ENCODE measurements at regions not wholly inside any gene's neighbourhood (a gene's known extent, or its start where the extent isn't known, plus 50 kb on each side); places are given as distances from the start of the nearest gene placed in this dataset.

DNA sequence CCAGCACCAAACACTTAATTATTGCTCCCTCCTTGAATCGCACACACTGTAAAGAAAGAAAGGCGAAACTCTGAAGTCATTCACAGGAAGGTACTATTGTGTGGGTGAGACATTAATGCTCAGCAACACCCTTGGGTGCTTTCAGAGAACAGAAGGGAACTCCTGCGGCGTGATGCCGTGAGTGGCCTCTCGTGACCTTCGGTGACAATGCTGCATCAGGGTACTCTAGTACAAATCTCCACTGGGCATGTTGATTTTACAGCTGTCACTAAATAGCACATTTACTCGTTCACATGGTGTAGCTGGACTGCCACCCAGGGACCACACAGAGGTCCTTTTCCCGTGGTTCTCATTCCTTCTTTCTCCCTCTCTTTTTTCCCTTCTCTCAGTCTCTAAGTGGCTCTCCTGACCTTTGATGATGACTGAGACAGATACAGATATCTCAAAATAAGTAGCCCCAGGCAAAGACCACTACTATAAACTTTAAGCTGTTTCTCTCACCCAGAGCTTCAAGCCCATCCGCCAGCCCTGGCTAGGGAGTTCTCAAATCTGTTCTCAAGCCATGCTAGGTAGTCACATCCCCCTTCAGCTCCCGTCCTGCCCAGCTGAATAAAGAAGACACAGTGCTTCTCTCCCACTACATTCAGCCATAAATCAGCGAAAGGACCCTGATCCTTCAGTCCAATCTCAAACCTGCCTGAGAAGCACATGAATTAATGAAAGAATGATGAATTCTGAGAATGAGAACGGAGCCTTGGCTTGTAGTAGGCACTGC is 223.4 kb upstream of the FMN2 start:
- TF ChIP-seq, protein P1, sequence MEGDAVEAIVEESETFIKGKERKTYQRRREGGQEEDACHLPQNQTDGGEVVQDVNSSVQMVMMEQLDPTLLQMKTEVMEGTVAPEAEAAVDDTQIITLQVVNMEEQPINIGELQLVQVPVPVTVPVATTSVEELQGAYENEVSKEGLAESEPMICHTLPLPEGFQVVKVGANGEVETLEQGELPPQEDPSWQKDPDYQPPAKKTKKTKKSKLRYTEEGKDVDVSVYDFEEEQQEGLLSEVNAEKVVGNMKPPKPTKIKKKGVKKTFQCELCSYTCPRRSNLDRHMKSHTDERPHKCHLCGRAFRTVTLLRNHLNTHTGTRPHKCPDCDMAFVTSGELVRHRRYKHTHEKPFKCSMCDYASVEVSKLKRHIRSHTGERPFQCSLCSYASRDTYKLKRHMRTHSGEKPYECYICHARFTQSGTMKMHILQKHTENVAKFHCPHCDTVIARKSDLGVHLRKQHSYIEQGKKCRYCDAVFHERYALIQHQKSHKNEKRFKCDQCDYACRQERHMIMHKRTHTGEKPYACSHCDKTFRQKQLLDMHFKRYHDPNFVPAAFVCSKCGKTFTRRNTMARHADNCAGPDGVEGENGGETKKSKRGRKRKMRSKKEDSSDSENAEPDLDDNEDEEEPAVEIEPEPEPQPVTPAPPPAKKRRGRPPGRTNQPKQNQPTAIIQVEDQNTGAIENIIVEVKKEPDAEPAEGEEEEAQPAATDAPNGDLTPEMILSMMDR (IDR thresholded peaks at IDR 0.05; ENCODE audit: insufficient read depth, low read depth, low read length, missing control alignments): no peak
- no peak for DNase-seq (ENCODE audit: low read depth)
- H3K4me3 ChIP-seq (ENCODE audit: low read depth, low read length): no peak overlapping the region

DNA sequence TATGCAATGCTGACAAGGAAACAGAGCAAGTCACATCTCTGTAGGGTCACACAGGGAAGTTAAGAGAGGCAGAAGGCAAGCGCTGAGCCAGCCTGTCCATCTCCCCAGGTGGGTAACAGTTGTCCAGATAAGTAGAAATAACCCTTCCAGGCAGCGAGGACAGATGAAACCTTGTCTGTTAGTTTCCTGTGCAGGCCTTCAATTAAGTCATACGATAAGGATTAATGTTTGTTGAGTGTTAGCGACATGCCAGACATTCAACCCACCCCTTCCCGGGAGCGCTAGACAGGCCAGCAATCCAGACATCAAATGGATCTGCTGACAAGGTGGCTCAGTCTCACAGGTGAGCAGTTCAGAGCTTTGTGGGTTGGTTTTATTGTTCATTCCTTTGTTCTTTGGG is 221.5 kb upstream of the FMN2 start:
- DNase-seq (ENCODE audit: low read depth): no peak
- TF ChIP-seq, protein P1 (IDR thresholded peaks at IDR 0.05; ENCODE audit: insufficient read depth, low read depth, low read length, missing control alignments): no peak
- no peak overlapping the region for H3K4me3 ChIP-seq (ENCODE audit: low read depth, low read length)

DNA sequence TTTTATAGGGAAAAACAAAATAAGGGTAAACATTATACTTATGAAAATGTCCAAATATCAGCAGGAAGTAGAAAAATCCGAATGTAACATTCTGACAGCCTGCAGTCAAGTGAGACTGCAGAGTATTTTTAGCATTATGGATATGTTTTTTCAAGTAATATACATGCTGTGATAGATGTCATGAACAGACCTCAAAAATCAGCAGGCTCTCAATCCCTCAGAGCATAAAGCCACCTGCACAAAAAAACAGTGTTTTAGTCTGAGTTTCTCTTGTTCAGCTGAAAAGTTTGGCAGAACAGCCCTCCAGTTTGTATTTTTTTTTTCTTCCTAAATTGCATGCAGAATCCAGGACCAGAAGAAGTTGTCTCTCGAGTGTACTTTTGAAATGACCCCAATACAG is 219.1 kb upstream of the FMN2 start:
- no peak for DNase-seq (ENCODE audit: low read depth)
- no peak overlapping the region for H3K4me3 ChIP-seq (ENCODE audit: low read depth, low read length)
- TF ChIP-seq, protein P1 (IDR thresholded peaks at IDR 0.05; ENCODE audit: insufficient read depth, low read depth, low read length, missing control alignments): no peak

DNA sequence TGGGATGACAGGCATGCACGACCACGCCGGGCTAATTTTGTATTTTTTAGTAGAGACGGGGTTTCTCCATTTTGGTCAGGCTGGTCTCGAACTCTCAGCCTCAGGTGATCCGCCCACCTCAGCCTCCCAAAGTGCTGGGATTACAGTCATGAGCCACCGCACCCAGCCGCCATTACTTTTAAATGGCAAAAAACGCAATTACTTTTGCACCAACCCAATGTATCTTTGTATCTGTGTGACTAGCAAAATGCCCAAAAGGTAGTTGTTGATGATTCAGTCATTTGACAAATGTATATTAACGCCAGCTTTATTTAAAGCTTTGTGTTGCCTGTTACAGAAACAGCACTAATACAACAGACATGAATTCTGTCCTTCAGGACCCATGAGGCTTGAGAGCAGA is 216.9 kb upstream of the FMN2 start:
- H3K4me3 ChIP-seq (ENCODE audit: low read depth, low read length): no peak overlapping the region
- DNase-seq (ENCODE audit: low read depth): no peak
- TF ChIP-seq, protein P1 (IDR thresholded peaks at IDR 0.05; ENCODE audit: insufficient read depth, low read depth, low read length, missing control alignments): no peak

DNA sequence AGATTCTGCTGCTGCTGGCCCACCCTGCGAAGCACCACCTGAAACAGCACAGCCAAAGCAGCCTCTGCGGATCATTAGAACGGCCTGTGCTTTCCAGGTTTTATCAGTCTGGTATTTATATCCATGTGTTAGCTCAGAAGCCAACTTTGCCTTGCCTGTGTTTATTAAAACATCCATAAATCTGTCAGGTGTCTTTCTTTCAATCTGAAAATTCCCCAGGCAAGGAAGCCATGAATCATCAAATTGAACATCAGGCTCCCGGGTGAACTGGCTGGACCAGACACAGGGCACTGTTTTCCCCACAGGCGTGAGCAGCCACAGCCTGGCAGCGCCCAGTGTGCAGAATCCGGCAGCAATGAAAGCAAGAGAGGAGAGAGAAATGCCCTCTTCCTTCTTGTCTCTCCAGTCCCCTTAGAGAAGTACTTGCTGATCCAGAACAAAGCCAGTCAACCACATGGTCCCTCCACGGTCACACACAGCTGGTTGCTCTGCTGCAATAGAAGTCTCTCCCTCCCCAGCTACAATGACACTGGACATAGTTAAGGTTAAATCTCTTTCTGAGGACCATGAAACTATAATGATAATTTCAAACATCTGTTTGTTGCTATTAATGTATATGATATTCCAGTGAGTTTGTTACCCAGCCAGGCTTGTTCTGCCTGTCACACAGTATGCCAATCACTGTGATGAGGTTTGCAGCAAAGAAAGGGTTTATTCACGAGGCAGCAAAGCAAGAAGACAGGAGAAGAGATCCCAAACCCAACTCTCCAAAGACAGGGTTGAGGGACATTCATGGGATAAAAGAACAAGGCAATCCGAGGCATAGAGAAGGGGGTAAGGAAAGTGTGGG is 212.1 kb upstream of the FMN2 start:
- TF ChIP-seq, protein P1 (IDR thresholded peaks at IDR 0.05; ENCODE audit: insufficient read depth, low read depth, low read length, missing control alignments): no peak
- H3K4me3 ChIP-seq (ENCODE audit: low read depth, low read length): no peak overlapping the region
- no peak for DNase-seq (ENCODE audit: low read depth)

DNA sequence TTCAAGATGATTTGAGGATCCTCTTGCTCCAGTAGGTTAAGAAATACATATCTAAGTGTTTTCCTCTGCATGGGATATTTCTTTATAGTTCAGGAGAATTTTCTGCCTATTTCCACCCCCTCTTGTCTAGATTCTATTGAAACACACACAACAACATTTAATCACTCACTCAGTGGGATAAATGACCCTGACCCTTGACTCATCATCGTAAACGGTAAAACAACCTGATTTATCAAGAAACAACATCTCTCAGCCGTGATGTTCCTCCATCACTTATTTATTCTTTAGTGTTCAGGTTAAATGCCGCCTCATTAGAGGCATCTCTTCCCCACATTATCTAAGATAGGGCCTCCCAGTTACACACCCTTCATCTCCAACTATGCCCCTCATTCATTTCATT is 208.7 kb upstream of the FMN2 start:
- no peak for DNase-seq (ENCODE audit: low read depth)
- TF ChIP-seq, protein P1 (IDR thresholded peaks at IDR 0.05; ENCODE audit: insufficient read depth, low read depth, low read length, missing control alignments): no peak
- H3K4me3 ChIP-seq (ENCODE audit: low read depth, low read length): no peak overlapping the region
